Muscle of leg (tissue), 3 donors: ENCODE measurements at regions not wholly inside any gene's neighbourhood (a gene's known extent, or its start where the extent isn't known, plus 50 kb on each side); places are given as distances from the start of the nearest gene placed in this dataset.

Experiments
- DNase-seq: peaks from one replicate; pipeline ENCODE4 v3.0.0; 2013
- H3K27ac ChIP-seq: one replicate; pipeline ENCODE4 v1.5.1; 2013; ENCODE audit warnings: mild to moderate bottlenecking, low read length, control low read depth
- H3K27me3 ChIP-seq: one replicate; pipeline ENCODE4 v1.6.1; 2013; ENCODE audit warnings: low read length; ENCODE audit not compliant: control insufficient read depth, insufficient read depth
- H3K36me3 ChIP-seq: one replicate; pipeline ENCODE4 v1.6.1; 2013; ENCODE audit warnings: low read length; ENCODE audit not compliant: control insufficient read depth, insufficient read depth
- H3K4me1 ChIP-seq: one replicate; pipeline ENCODE4 v1.6.1; 2013; ENCODE audit warnings: low read length; ENCODE audit not compliant: control insufficient read depth, insufficient read depth
- H3K4me3 ChIP-seq: one replicate; pipeline ENCODE4 v1.5.1; 2013; ENCODE audit warnings: low read length, control low read depth
- H3K9me3 ChIP-seq: replicated peaks from 2 replicates; pipeline ENCODE4 v1.6.1; 2013; ENCODE audit warnings: low read depth, low read length; ENCODE audit not compliant: control insufficient read depth
- WGBS: methylation state at CpG from one replicate; pipeline ENCODE4 v1.1.5; 2013; ENCODE audit warnings: missing lambda C conversion rate; ENCODE audit not compliant: insufficient coverage; 5-methylcytosine and 5-hydroxymethylcytosine counted together

GRCh38 chr3:76920511-76920910 is 119.4 kb upstream of the ROBO2 start:
- Histone ChIP-seq H3K36me3 (no peaks in the 10 kb centered on the region), H3K27ac (no peak overlapping the region), H3K4me3 (no peak overlapping the region), H3K27me3 (no peaks in the 10 kb centered on the region), H3K9me3 (peaks cover 2% of the 10 kb centered on the region), H3K4me1 (no peaks in the 10 kb centered on the region)
- DNase-seq = no peak

DNA sequence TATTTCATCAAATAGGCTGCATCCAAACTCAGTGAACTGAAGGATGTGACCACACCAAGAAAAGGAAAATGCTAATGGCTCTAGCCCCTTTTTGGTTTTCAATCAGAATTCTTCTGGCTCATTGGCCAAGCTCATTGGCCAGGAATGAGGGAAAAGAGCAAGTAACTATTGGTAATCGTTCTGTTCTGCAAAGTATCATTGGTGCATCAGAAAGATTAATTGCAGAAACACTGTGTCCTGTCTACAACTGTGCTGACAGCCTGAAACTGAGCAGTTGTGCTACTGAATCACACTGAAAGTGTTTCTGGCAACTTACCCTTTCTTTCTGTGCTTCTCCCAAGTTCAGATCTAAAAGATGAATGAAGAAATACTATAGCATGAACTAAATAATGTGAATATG is 116.4 kb upstream of the ROBO2 start:
- WGBS = no CpG with 5 or more reads among the region's 1 CpG
- DNase-seq = no peak
- no peaks in the 10 kb centered on the region for H3K27me3 ChIP-seq
- no peaks in the 10 kb centered on the region for H3K36me3 ChIP-seq
- H3K9me3 ChIP-seq = peaks cover 2% of the 10 kb centered on the region
- H3K4me3 ChIP-seq = no peak overlapping the region
- H3K4me1 ChIP-seq = no peaks in the 10 kb centered on the region
- no peak overlapping the region for H3K27ac ChIP-seq

- H3K4me1 ChIP-seq = no peaks in the 10 kb centered on the region
- H3K27ac ChIP-seq = no peak overlapping the region
- no peaks in the 10 kb centered on the region for H3K9me3 ChIP-seq
- no peaks in the 10 kb centered on the region for H3K27me3 ChIP-seq
- no peak overlapping the region for H3K4me3 ChIP-seq
- no peak for DNase-seq
- no CpG with 5 or more reads among the region's 2 CpGs for WGBS
- H3K36me3 ChIP-seq = no peaks in the 10 kb centered on the region
Measured at GRCh38 chr3:76930712-76931111, 109.2 kb upstream of the ROBO2 start.

DNA sequence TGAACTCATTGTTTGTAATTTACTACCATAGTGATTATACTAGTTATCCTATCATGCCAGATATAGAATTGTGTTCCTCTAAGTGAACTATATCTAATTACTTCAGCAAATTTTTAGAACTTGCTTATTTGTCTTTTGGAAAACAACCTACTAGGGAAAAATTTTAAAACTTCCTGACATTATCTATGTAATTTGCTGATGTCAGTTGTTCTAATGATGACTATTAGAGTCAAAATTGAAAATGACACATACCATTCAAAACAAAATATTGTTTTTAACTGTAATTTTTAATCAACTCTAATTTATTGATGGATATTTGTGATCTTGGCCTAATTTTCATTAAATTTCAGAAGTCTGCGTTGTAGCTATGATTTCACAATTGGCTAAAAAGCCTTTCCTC is 106.7 kb upstream of the ROBO2 start:
- Histone ChIP-seq H3K9me3 (no peaks in the 10 kb centered on the region), H3K27ac (no peak overlapping the region), H3K27me3 (no peaks in the 10 kb centered on the region), H3K36me3 (no peaks in the 10 kb centered on the region), H3K4me1 (no peaks in the 10 kb centered on the region), H3K4me3 (no peak overlapping the region)
- no peak for DNase-seq
- no CpG with 5 or more reads among the region's 1 CpG for WGBS

DNA sequence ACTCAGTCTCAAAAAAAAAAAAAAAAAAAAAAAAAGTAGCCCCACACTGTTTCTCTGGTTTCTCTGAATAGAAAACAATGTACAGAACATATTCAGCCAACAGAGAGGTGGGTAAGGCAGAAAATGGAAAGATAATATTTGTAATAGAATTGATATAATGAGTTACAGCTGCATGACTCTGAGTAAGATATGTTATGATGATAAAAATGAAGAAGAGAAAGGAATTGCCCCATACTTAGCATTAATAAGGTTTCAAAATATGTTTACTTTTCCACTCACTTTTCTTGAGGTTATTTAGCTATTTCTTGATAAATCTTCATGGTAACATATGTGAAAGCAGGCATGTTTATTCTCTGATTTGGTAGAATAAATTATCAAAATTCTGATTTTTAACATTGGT is 100.9 kb upstream of the ROBO2 start:
- H3K27me3 ChIP-seq = no peaks in the 10 kb centered on the region
- DNase-seq = no peak
- no peaks in the 10 kb centered on the region for H3K36me3 ChIP-seq
- no peak overlapping the region for H3K4me3 ChIP-seq
- no peaks in the 10 kb centered on the region for H3K4me1 ChIP-seq
- no peak overlapping the region for H3K27ac ChIP-seq
- H3K9me3 ChIP-seq = no peaks in the 10 kb centered on the region

DNA sequence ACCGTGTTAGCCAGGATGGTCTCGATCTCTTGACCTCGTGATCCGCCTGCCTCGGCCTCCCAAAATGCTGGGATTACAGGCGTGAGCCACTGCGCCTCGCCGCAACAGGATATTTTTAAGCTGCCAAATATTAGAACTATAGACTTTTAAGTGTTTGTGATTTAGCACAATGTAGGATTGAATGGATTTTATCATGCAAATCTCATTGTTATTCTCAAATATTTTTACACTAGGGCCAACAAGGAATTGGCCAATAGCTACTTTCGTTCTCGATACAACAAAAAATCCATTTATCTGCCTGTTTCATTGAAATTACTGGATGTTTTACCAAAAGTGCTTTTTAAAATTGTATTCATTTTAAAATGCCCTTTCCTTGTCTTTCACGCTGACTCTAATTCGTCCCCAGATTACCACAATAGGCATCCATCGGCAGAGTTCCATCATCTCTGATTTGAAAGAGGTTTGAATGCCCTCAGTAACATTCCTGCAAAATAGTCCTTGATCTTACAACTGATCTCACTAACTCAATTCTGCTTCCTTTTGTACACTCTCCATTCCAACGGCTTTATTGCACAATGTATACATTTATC is 99.6 kb upstream of the ROBO2 start:
- WGBS = 93% methylated on average over 3 of the region's 15 CpGs
- H3K27me3 ChIP-seq = no peaks in the 10 kb centered on the region
- no peak for DNase-seq
- no peaks in the 10 kb centered on the region for H3K4me1 ChIP-seq
- no peaks in the 10 kb centered on the region for H3K36me3 ChIP-seq
- no peak overlapping the region for H3K4me3 ChIP-seq
- H3K27ac ChIP-seq = no peak overlapping the region
- no peaks in the 10 kb centered on the region for H3K9me3 ChIP-seq

DNA sequence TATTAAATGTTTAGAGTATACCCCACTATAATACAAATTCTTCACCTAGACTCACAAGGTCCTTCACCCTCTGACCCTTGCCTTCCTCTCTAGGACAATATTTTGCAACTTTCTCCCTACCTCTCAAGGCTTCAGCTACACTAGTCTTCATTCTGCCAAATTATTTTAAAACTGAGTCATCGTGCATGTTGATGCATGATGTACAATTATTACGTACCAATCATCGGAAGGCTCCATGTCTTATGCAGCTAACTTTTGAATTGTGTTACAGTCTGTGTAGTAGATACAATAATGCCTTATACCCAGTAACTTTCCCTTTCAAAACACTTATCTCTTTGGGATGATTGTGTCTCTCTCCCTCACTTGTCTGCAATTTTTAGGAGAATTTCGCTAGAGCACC is 98.5 kb upstream of the ROBO2 start:
- Histone ChIP-seq H3K27ac (no peak overlapping the region), H3K27me3 (no peaks in the 10 kb centered on the region), H3K4me3 (no peak overlapping the region), H3K36me3 (no peaks in the 10 kb centered on the region), H3K4me1 (no peaks in the 10 kb centered on the region), H3K9me3 (no peaks in the 10 kb centered on the region)
- DNase-seq = no peak
- no CpG with 5 or more reads among the region's 4 CpGs for WGBS

- H3K27me3 ChIP-seq = no peaks in the 10 kb centered on the region
- H3K4me3 ChIP-seq = no peak overlapping the region
- no peaks in the 10 kb centered on the region for H3K36me3 ChIP-seq
- no peak overlapping the region for H3K27ac ChIP-seq
- H3K4me1 ChIP-seq = no peaks in the 10 kb centered on the region
- WGBS = no CpG with 5 or more reads among the region's 2 CpGs
- DNase-seq = no peak
- H3K9me3 ChIP-seq = no peaks in the 10 kb centered on the region
Measured at GRCh38 chr3:76942101-76942500, 97.8 kb upstream of the ROBO2 start.

DNA sequence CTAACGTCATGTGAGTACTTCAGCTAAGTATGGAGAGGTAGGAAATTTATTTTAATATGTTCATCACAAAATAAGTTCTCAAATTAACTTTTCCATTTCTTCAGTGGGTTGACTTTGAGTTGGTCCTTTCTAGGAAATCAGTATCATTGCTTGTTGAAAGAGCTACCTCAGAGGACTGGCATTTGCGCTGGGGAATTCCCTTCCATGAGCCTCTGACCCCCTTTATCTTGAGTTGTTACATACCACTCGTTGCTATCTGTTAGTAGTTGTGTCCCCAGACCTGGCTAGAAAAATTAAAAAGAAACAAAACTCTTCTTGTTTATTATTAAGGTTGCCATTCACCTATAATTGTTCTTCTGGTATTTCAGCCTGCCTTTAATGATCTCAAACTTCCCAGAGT is 96.8 kb upstream of the ROBO2 start:
- Histone ChIP-seq H3K9me3 (no peaks in the 10 kb centered on the region), H3K36me3 (no peaks in the 10 kb centered on the region), H3K27ac (no peak overlapping the region), H3K4me3 (no peak overlapping the region), H3K27me3 (no peaks in the 10 kb centered on the region), H3K4me1 (no peaks in the 10 kb centered on the region)
- whole genome bisulfite sequencing = no CpG with 5 or more reads among the region's 3 CpGs
- no peak for DNase-seq

DNA sequence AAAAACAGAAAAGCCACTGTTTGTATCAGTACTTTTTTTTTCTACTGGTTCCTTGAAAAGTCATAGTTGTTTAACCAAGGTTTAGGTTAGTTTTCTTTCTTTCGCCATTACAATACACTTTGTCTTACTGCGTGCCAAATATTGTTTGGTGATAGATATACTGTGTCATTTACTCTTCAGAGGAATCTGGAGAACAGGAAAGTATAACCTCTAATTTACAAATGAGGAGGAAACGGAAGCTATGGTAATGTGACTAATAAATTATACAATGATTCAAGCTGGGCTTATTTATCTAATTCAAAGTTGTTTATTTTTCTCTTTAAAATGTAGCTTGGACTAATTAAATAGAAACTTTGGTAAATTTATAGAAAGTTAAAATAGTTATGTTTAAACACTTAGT is 96.2 kb upstream of the ROBO2 start:
- H3K27ac ChIP-seq = no peak overlapping the region
- no peaks in the 10 kb centered on the region for H3K27me3 ChIP-seq
- H3K4me1 ChIP-seq = no peaks in the 10 kb centered on the region
- no peaks in the 10 kb centered on the region for H3K9me3 ChIP-seq
- no peaks in the 10 kb centered on the region for H3K36me3 ChIP-seq
- no peak overlapping the region for H3K4me3 ChIP-seq
- no peak for DNase-seq
- WGBS = no CpG with 5 or more reads among the region's 3 CpGs

GRCh38 chr3:76949033-76949432 is 90.9 kb upstream of the ROBO2 start:
- DNase-seq = no peak
- no peak overlapping the region for H3K27ac ChIP-seq
- H3K27me3 ChIP-seq = no peaks in the 10 kb centered on the region
- WGBS = no CpG with 5 or more reads among the region's 3 CpGs
- H3K9me3 ChIP-seq = no peaks in the 10 kb centered on the region
- no peaks in the 10 kb centered on the region for H3K4me1 ChIP-seq
- no peak overlapping the region for H3K4me3 ChIP-seq
- no peaks in the 10 kb centered on the region for H3K36me3 ChIP-seq
